ENCODE measurements at regions not wholly inside any gene's neighbourhood (a gene's known extent, or its start where the extent isn't known, plus 50 kb on each side); places are given as distances from the start of the nearest gene placed in this dataset.

GRCh38 chr2:217468042-217468830 lies 534.6 kb downstream of the TNS1 start:
- Histone ChIP-seq H3K36me3 (replicated peaks in 1 of 2; ENCODE audit: insufficient read depth in 1 of 2, low read depth in 2 of 2) (no peaks in the 10 kb centered on the region), H3K9me3 (no peaks in the 10 kb centered on the region), H3K4me1 (no peaks in the 10 kb centered on the region), H3K27me3 (no peaks in the 10 kb centered on the region), H3K27ac (no peak overlapping the region), H3K4me3 (no peak overlapping the region)
- ATAC-seq (no peak), DNase-seq (no peak)
- intact Hi-C loops (cut with DNase I): no loop called here
- no peak for TF ChIP-seq POLR2A (IDR thresholded peaks at IDR 0.05)
- TF ChIP-seq CTCF (IDR thresholded peaks at IDR 0.05): no peak
- WGBS, 2 donors: 61 to 75% methylated on average over 2 of the region's 2 CpGs

DNA sequence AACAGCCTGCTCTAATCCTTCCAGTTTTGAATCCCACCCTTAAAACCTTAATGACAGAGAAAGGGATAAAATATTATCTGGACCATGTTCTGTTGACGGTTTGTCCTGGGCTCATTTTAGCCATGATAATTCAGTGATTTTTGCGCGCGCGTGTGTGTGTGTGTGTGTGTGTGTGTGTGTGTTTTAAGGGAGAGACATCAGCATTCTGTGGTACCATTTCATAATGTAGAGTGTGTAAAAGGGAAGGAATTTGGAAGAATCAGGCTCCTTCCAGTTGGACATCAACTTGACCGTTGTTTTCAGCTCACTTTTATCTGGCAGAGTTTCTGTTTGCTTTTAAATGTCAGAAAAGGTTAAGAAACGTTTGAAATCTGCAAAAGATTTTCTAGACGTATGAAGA lies 535.5 kb downstream of the TNS1 start:
- DNase-seq (no peak), ATAC-seq (no peak)
- TF ChIP-seq POLR2A (IDR thresholded peaks at IDR 0.05) (no peak), CTCF (IDR thresholded peaks at IDR 0.05) (no peak)
- Histone ChIP-seq H3K9me3 (no peaks in the 10 kb centered on the region), H3K36me3 (replicated peaks in 1 of 2; ENCODE audit: insufficient read depth in 1 of 2, low read depth in 2 of 2) (no peaks in the 10 kb centered on the region), H3K27ac (no peak overlapping the region), H3K4me1 (no peaks in the 10 kb centered on the region), H3K4me3 (no peak overlapping the region), H3K27me3 (no peaks in the 10 kb centered on the region)
- 42 to 78% methylated on average over 8 of the region's 8 CpGs for WGBS, 2 donors
- intact Hi-C loops (cut with DNase I): no loop called here

DNA sequence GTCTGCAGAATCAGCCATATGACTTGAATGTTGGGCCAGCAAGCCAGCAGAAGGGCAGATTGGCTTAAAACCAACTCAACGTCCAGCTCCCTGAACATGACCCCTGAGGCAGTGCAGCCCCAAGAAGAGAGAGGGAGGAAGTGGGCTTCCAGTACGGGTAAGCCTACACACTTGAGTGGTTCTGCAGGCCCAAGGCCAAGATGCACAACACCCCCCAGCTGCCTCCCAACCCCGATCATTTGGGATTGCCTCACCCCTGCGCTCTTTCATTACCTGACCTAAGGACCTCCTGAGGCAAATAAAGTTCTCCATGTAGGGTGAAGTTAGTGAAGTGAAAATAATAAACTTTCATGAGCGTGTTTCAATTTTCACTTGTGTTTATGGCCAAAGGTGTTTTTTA lies 536.0 kb downstream of the TNS1 start:
- DNase-seq: no peak
- Histone ChIP-seq H3K9me3 (no peaks in the 10 kb centered on the region), H3K4me1 (no peaks in the 10 kb centered on the region), H3K27me3 (no peaks in the 10 kb centered on the region), H3K27ac (no peak overlapping the region), H3K4me3 (no peak overlapping the region), H3K36me3 (replicated peaks in 1 of 2; ENCODE audit: insufficient read depth in 1 of 2, low read depth in 2 of 2) (no peaks in the 10 kb centered on the region)
- no peak for ATAC-seq
- WGBS, 2 donors: 87 to 90% methylated on average over 5 of the region's 5 CpGs
- intact Hi-C loops (cut with DNase I): no loop called here
- TF ChIP-seq CTCF (IDR thresholded peaks at IDR 0.05) (no peak), POLR2A (IDR thresholded peaks at IDR 0.05) (no peak)

DNA sequence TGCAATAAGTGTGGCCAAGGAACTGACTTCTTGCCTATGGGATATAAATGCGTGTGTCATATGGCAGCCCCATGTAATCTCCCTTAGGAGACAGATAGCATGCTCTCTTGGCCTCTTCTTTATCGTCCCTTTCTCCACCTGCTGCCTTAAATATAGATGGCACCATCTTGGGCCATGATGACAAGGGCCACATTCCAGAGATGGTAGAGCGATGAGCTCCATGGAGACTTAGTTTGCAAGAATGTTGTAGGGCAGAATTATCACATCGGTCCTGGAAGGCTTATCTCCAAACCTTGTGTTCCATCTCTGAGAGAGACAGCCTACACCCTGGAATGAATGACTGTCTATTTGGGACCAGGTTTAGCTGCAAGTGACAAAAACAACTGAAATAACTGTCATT lies 536.7 kb downstream of the TNS1 start:
- Histone ChIP-seq H3K4me1 (no peaks in the 10 kb centered on the region), H3K27ac (no peak overlapping the region), H3K36me3 (replicated peaks in 1 of 2; ENCODE audit: insufficient read depth in 1 of 2, low read depth in 2 of 2) (no peaks in the 10 kb centered on the region), H3K9me3 (no peaks in the 10 kb centered on the region), H3K27me3 (no peaks in the 10 kb centered on the region), H3K4me3 (no peak overlapping the region)
- intact Hi-C loops (cut with DNase I): no loop called here
- WGBS, 2 donors: 82 to 86% methylated on average over 4 of the region's 4 CpGs
- ATAC-seq: no peak
- no peak for DNase-seq
- TF ChIP-seq POLR2A (IDR thresholded peaks at IDR 0.05) (no peak), CTCF (IDR thresholded peaks at IDR 0.05) (no peak)

- Histone ChIP-seq H3K4me1 (no peaks in the 10 kb centered on the region), H3K36me3 (replicated peaks in 1 of 2; ENCODE audit: insufficient read depth in 1 of 2, low read depth in 2 of 2) (no peaks in the 10 kb centered on the region), H3K27me3 (no peaks in the 10 kb centered on the region), H3K9me3 (no peaks in the 10 kb centered on the region), H3K27ac (no peak overlapping the region), H3K4me3 (no peak overlapping the region)
- ATAC-seq: no peak
- intact Hi-C loops (cut with DNase I): no loop called here
- TF ChIP-seq CTCF (IDR thresholded peaks at IDR 0.05) (no peak), POLR2A (IDR thresholded peaks at IDR 0.05) (no peak)
- no peak for DNase-seq
- 90 to 92% methylated on average over 2 of the region's 2 CpGs for WGBS, 2 donors
Measured at GRCh38 chr2:217465100-217465499, 537.7 kb downstream of the TNS1 start.

Data from body of pancreas (tissue), 4 donors.